PC-3 (cell line): ENCODE measurements at regions not wholly inside any gene's neighbourhood (a gene's known extent, or its start where the extent isn't known, plus 50 kb on each side); places are given as distances from the start of the nearest gene placed in this dataset.

ENCODE experiments used
- ATAC-seq: fragments of 200-7000 bp; cut with Tn5 transposase; 2 replicates; pipeline ENCODE4 v1.9.1; 2020; ENCODE audit warnings: mild to moderate bottlenecking, moderate library complexity
- BruUV-seq: library from RNA; stranded (reverse); fragments of 400-500 nt; replicated peaks from 2 replicates; lab custom pipeline; 2021; lab: Mats Ljungman, UMichigan
- CTCF ChIA-PET: fragments of 300-600 bp; sonication (Branson Sonifier 250); formaldehyde crosslinking; loops from one replicate; lab custom pipeline; 2022; ENCODE audit warnings: antibody characterized with exemption; lab: Charles Lee
- POLR2A ChIA-PET: fragments of 300-600 bp; sonication (Branson Sonifier 250); formaldehyde crosslinking; loops from one replicate; lab custom pipeline; 2022; ENCODE audit warnings: antibody characterized with exemption; ENCODE audit not compliant: unreplicated experiment; lab: Charles Lee
- DNase-seq: peaks from one replicate; pipeline ENCODE4 v3.0.0-alpha.2; 2015
- H2AFZ ChIP-seq: fragments of 300-600 bp; sonication (generic); 2 replicates; pipeline ENCODE4 v1.6.0; 2016; ENCODE audit warnings: antibody characterized with exemption, low read length
- H3F3A ChIP-seq: fragments of 300-600 bp; sonication (generic); one replicate; pipeline ENCODE4 v1.6.0; 2017; ENCODE audit warnings: antibody characterized with exemption, low read length, control low read depth, mild to moderate bottlenecking; ENCODE audit not compliant: unreplicated experiment
- H3K27ac ChIP-seq: fragments of 300-600 bp; sonication (generic); 2 replicates; pipeline ENCODE4 v1.5.1; 2016; ENCODE audit warnings: mild to moderate bottlenecking, low read length
- H3K27me3 ChIP-seq: fragments of 300-600 bp; sonication (generic); 2 replicates; pipeline ENCODE4 v1.6.1; 2016; ENCODE audit warnings: low read length, mixed read lengths
- H3K36me3 ChIP-seq: fragments of 300-600 bp; sonication (generic); 2 replicates; pipeline ENCODE4 v1.6.1; 2016; ENCODE audit warnings: low read depth, mixed run types, low read length, mixed read lengths
- H3K4me1 ChIP-seq: fragments of 300-600 bp; sonication (generic); 2 replicates; pipeline ENCODE4 v1.5.1; 2016; ENCODE audit warnings: low read length; ENCODE audit not compliant: insufficient read depth
- H3K4me2 ChIP-seq: fragments of 300-600 bp; sonication (generic); 2 replicates; pipeline ENCODE4 v1.6.0; 2016; ENCODE audit warnings: low read length
- H3K4me3 ChIP-seq: fragments of 300-600 bp; sonication (generic); 2 replicates; pipeline ENCODE4 v1.5.1; 2016; ENCODE audit warnings: mild to moderate bottlenecking, low read length, mixed read lengths
- H3K79me2 ChIP-seq: fragments of 300-600 bp; sonication (generic); 2 replicates; pipeline ENCODE4 v1.6.1; 2017; ENCODE audit warnings: low read length, mixed read lengths
- H3K9ac ChIP-seq: fragments of 300-600 bp; sonication (generic); 2 replicates; pipeline ENCODE4 v1.6.0; 2016; ENCODE audit warnings: mild to moderate bottlenecking, low read length
- H3K9me2 ChIP-seq: fragments of 300-600 bp; sonication (generic); replicated peaks from 2 replicates; pipeline ENCODE4 v1.6.1; 2016; ENCODE audit warnings: mixed run types, low read length, mixed read lengths
- H3K9me3 ChIP-seq: fragments of 300-600 bp; sonication (generic); 2 replicates; pipeline ENCODE4 v1.6.1; 2016; ENCODE audit warnings: low read length, mixed read lengths
- H4K20me1 ChIP-seq: fragments of 300-600 bp; sonication (generic); 2 replicates; pipeline ENCODE4 v1.6.1; 2016; ENCODE audit warnings: low read length, mixed read lengths
- EZH2 ChIP-seq: fragments of 300-600 bp; sonication (generic); IDR thresholded peaks from one replicate; pipeline ENCODE4 v1.6.1; 2017; ENCODE audit warnings: antibody characterized with exemption, mild to moderate bottlenecking, low read length; ENCODE audit not compliant: unreplicated experiment
- EZH2phosphoT487 ChIP-seq: fragments of 300-600 bp; sonication (generic); IDR thresholded peaks from 2 replicates; pipeline ENCODE4 v1.6.1; 2018; ENCODE audit warnings: mild to moderate bottlenecking, antibody characterized with exemption, low read length, borderline replicate concordance
- intact Hi-C: fragments of 100-400 bp; cut with micrococcal nuclease; formaldehyde crosslinking; loops from 2 replicates; pipeline ENCODE4 v1.9.0; 2023
- TF ChIP-seq, protein P1 (sequence below): fragments of 300-600 bp; sonication (generic); conservative IDR thresholded peaks from 2 replicates; pipeline ENCODE4 v1.5.1; 2017; ENCODE audit warnings: antibody characterized with exemption, low read depth, mild to moderate bottlenecking, low read length

DNA sequence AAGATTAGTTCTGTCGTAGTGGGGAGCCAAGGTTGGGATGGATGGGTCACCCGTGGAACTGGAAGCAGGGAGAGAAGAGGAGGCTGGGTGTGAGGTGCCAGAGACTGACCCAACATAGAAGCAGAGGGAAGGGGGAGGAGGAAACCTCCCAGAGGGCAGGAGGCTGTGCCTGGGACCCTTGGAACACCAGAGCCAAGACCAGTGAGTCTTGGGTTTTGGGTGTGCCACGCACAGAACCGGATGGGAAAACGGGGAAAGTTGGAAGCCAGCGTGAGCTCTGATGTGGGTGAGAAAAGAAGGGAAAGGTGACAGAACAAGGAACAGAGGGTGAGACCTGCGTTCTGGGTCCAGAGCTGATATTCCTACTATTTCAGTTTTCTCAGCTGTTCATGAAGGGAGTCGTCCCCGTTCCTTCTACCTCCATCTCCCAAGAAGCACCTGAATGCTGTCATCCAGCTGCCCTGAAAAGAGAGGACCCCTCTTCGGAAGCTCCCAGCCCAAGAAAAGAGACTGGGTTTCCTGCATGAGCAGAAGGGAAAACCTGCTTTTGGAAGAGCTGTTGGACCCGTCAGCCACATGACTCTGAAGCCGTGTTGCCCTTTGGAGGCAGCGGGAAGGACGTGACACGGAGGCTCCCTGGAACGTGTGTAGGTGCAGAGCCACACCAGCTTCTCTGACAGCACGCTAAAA lies 250.1 kb downstream of the NDUFA10 start:
- H3K4me1 ChIP-seq = no peaks in the 10 kb centered on the region
- TF ChIP-seq EZH2 = no peak
- TF ChIP-seq EZH2phosphoT487 = no peak
- TF ChIP-seq, protein P1, sequence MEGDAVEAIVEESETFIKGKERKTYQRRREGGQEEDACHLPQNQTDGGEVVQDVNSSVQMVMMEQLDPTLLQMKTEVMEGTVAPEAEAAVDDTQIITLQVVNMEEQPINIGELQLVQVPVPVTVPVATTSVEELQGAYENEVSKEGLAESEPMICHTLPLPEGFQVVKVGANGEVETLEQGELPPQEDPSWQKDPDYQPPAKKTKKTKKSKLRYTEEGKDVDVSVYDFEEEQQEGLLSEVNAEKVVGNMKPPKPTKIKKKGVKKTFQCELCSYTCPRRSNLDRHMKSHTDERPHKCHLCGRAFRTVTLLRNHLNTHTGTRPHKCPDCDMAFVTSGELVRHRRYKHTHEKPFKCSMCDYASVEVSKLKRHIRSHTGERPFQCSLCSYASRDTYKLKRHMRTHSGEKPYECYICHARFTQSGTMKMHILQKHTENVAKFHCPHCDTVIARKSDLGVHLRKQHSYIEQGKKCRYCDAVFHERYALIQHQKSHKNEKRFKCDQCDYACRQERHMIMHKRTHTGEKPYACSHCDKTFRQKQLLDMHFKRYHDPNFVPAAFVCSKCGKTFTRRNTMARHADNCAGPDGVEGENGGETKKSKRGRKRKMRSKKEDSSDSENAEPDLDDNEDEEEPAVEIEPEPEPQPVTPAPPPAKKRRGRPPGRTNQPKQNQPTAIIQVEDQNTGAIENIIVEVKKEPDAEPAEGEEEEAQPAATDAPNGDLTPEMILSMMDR = no peak
- no TSS peak for BruUV-seq

DNA sequence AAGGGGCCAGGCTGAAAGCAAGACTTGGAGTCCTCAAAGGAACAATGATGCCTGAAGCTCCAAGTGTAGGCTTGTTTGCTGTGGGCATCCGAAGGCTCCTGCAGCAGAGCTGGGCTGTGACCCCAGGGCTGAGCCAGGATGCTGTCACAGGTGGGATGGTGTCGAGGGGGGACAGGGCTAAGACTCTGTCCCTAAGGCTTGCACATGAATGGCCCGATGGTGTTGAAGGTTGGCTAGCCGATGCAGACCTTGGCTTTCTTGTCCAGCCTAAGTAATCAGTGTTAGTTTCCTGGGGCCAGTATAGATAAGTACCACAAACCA lies 251.0 kb downstream of the NDUFA10 start:
- H3F3A ChIP-seq = no peaks in the 10 kb centered on the region
- no peaks in the 10 kb centered on the region for H4K20me1 ChIP-seq
- ChIA-PET CTCF (no interaction called here), POLR2A (no interaction called here)
- H3K79me2 ChIP-seq = no peaks in the 10 kb centered on the region
- DNase-seq (no peak), ATAC-seq (no peak)
- no peaks in the 10 kb centered on the region for H3K36me3 ChIP-seq
- H3K27ac ChIP-seq = no peak overlapping the region
- TF ChIP-seq, protein P1 = no peak
- TF ChIP-seq EZH2 (no peak), EZH2phosphoT487 (no peak)
- no peak overlapping the region for H3K4me2 ChIP-seq
- no peaks in the 10 kb centered on the region for H3K9me3 ChIP-seq
- intact Hi-C loops = no loop called here
- no peak overlapping the region for H2AFZ ChIP-seq
- no peak overlapping the region for H3K9ac ChIP-seq
- no peaks in the 10 kb centered on the region for H3K4me1 ChIP-seq
- no peak overlapping the region for H3K4me3 ChIP-seq
- no peaks in the 10 kb centered on the region for H3K9me2 ChIP-seq
- peaks cover 85% of the 10 kb centered on the region for H3K27me3 ChIP-seq
- no TSS peak for BruUV-seq

More for the DNA sequence above, 250.1 kb downstream of the NDUFA10 start:
- Histone ChIP-seq H3K9me3 (no peaks in the 10 kb centered on the region), H4K20me1 (no peaks in the 10 kb centered on the region), H3K27me3 (peaks cover 81% of the 10 kb centered on the region), H3K79me2 (no peaks in the 10 kb centered on the region), H2AFZ (no peak overlapping the region), H3K9me2 (no peaks in the 10 kb centered on the region), H3K4me2 (no peak overlapping the region), H3K9ac (no peak overlapping the region), H3K4me3 (no peak overlapping the region), H3F3A (no peaks in the 10 kb centered on the region), H3K36me3 (no peaks in the 10 kb centered on the region), H3K27ac (no peak overlapping the region)
- CTCF ChIA-PET = no interaction called here
- no peak for DNase-seq
- POLR2A ChIA-PET = interaction anchor here (0.6 kb wide), 1 partner anchor 617 kb away, joined by 5 read pairs; no protein-coding TSS in a partner anchor
- intact Hi-C loops = no loop called here
- ATAC-seq = no peak

DNA sequence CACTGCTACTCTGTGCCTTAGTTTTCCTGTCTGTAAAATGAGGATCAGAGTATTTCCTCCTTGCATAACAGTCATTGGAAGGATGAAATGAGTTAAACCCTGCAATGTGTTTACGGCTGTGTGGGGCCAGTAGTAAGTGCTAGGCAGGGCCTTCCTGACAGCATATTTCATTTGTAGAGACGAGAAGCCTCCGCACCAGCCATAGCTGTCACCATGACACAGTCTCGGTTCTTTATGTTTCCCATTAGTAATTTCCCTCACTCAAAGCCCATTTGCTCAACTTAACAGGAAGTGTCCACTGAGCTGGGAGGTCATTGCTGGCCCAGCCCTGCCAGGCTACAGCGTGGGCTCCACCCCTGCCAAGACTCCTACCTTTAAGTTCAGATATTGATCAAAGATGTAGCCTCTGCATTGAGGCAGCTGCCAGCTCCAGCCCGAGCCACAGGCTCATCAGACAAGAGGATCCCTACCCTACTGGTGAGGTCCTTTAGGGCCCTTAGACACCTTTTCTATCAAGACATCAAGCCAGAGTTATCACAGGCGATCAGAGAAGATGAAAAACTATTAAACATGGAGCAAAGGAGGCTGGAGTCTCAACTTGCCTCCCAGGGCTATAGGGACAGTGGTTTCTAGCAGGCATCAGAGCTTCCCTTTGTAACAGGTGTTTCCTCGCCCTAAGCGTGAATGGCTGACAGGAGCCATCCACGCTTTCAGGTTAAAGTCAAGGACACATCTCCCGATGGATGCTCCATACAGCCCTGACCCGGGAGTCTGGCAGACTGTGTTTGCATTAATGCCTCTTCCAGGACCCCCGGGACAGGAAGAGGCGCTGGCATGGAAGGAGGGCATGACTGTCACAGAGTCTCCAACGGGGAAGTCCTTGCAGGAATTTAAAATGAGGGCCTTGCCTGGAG lies 251.7 kb downstream of the NDUFA10 start:
- Histone ChIP-seq H3F3A (no peaks in the 10 kb centered on the region), H3K27me3 (peaks cover 85% of the 10 kb centered on the region), H3K36me3 (no peaks in the 10 kb centered on the region), H3K9me3 (no peaks in the 10 kb centered on the region), H3K9ac (no peak overlapping the region), H3K4me3 (no peak overlapping the region), H3K9me2 (no peaks in the 10 kb centered on the region), H3K4me2 (no peak overlapping the region), H2AFZ (no peak overlapping the region), H3K27ac (no peak overlapping the region), H3K79me2 (no peaks in the 10 kb centered on the region), H4K20me1 (no peaks in the 10 kb centered on the region), H3K4me1 (no peaks in the 10 kb centered on the region)
- POLR2A ChIA-PET = no interaction called here
- ATAC-seq = no peak
- intact Hi-C loops = no loop called here
- CTCF ChIA-PET = no interaction called here
- no peak for TF ChIP-seq EZH2phosphoT487
- TF ChIP-seq, protein P1 = no peak
- BruUV-seq = no TSS peak
- no peak for DNase-seq
